GM11168 (cell line): ENCODE measurements at regions not wholly inside any gene's neighbourhood (a gene's known extent, or its start where the extent isn't known, plus 50 kb on each side); places are given as distances from the start of the nearest gene placed in this dataset.

ENCODE experiments used
- in situ Hi-C: fragments of 300-500 bp; cut with MboI; formaldehyde crosslinking; loops from one replicate; pipeline ENCODE4 v1.12.0; 2022; ENCODE audit warnings: low sequenced_read_pairs; ENCODE audit not compliant: unreplicated experiment

GRCh38 chr4:20575486-20575885, 124.8 kb upstream of the PACRGL start:
- in situ Hi-C loops, result no loop called here

GRCh38 chr4:20576861-20577260, 123.4 kb upstream of the PACRGL start:
- in situ Hi-C loops, result no loop called here

- in situ Hi-C loops, result no loop called here
Observed at GRCh38 chr4:20577702-20578101, 122.6 kb upstream of the PACRGL start.

- in situ Hi-C loops, result no loop called here
Observed at GRCh38 chr4:20580907-20581306, 119.4 kb upstream of the PACRGL start.

- in situ Hi-C loops, result no loop called here
Observed at GRCh38 chr4:20589436-20589835, 110.8 kb upstream of the PACRGL start.

GRCh38 chr4:20590849-20591248, 109.4 kb upstream of the PACRGL start:
- in situ Hi-C loops, result no loop called here

- in situ Hi-C loops, result no loop called here
Observed at GRCh38 chr4:20591571-20591970, 108.7 kb upstream of the PACRGL start.

GRCh38 chr4:20592013-20592412, 108.2 kb upstream of the PACRGL start:
- in situ Hi-C loops, result no loop called here

GRCh38 chr4:20592663-20593062, 107.6 kb upstream of the PACRGL start:
- in situ Hi-C loops, result no loop called here

GRCh38 chr4:20598626-20599025, 101.6 kb upstream of the PACRGL start:
- in situ Hi-C loops, result no loop called here

GRCh38 chr4:20603671-20604313, 96.5 kb upstream of the PACRGL start:
- in situ Hi-C loops, result no loop called here

GRCh38 chr4:20612313-20612712, 87.9 kb upstream of the PACRGL start:
- in situ Hi-C loops, result no loop called here

- in situ Hi-C loops, result no loop called here
Observed at GRCh38 chr4:20614816-20615215, 85.4 kb upstream of the PACRGL start.

GRCh38 chr4:20615486-20616260, 84.6 kb upstream of the PACRGL start:
- in situ Hi-C loops, result no loop called here

GRCh38 chr4:20616313-20616712, 83.9 kb upstream of the PACRGL start:
- in situ Hi-C loops, result no loop called here

GRCh38 chr4:20616848-20617247, 83.4 kb upstream of the PACRGL start:
- in situ Hi-C loops, result no loop called here

- in situ Hi-C loops, result no loop called here
Observed at GRCh38 chr4:20617678-20618396, 82.4 kb upstream of the PACRGL start.

GRCh38 chr4:20618731-20619130, 81.5 kb upstream of the PACRGL start:
- in situ Hi-C loops, result no loop called here

GRCh38 chr4:20621476-20621875, 78.8 kb upstream of the PACRGL start:
- in situ Hi-C loops, result no loop called here

- in situ Hi-C loops, result no loop called here
Observed at GRCh38 chr4:20622701-20623100, 77.6 kb upstream of the PACRGL start.

- in situ Hi-C loops, result no loop called here
Observed at GRCh38 chr4:20623939-20624338, 76.3 kb upstream of the PACRGL start.
